Effector CD4-positive, alpha-beta T cell (primary cell): ENCODE measurements at regions not wholly inside any gene's neighbourhood (a gene's known extent, or its start where the extent isn't known, plus 50 kb on each side); places are given as distances from the start of the nearest gene placed in this dataset.

Experiments
- DNase-seq: peaks from one replicate; pipeline ENCODE4 v3.0.0-alpha.2; 2020

DNA sequence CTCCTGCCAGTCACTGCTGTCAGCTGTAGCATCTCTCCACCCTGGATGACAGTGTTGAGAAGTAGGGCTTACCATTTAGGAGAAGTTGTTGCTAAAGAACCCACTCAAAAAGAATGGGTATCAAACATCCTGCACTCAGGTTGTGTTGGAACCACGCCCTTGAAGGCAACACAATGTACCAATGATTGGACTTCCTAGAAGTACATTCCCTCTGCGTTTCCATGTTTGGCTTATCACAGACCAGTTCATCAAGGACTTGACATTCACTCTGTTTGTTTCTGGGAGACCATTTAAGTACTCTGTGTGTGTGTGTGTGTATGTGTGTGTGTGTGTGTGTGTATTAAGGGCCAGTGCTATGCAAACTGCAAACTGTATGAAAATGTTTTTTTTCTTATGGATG is 200.6 kb upstream of the GATB start:
- no peak for DNase-seq

DNA sequence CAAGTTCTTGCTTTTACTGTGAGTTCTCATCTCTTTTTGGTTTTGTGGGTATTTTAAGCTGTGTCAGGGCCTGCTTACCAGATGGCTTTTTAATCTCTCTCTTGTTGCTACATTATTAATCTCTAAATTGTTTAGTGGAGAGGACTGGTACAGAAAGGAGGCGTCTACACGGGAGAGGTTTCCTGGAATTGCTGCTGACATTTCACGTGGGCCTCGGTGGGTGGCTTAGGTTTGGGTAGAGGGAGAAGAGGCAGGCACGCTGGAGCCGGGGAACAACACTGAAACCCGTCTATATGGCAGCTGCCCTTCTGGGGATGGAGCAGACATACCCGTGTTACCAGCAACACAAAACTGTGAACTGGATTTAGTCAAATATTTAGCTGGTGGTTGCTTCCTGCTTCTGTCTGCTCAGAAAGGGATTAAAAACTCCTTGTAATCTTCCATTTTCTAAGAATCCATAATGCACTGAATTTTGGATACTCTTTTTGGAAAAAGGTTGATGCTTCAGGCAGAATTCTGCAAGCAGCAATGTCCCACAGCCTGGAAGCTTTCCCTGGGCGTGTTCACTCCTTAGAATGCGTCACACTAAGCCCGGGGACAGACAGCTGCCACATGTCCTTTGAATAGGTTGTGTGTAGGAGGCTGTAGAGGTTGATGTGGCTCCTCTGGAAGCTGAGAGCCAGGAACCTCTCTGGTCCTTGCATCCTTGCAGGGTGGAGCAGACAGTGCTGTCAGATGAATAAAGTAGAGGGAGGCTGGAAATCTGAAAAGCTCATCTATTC is 199.8 kb upstream of the GATB start:
- DNase-seq, result no peak

DNA sequence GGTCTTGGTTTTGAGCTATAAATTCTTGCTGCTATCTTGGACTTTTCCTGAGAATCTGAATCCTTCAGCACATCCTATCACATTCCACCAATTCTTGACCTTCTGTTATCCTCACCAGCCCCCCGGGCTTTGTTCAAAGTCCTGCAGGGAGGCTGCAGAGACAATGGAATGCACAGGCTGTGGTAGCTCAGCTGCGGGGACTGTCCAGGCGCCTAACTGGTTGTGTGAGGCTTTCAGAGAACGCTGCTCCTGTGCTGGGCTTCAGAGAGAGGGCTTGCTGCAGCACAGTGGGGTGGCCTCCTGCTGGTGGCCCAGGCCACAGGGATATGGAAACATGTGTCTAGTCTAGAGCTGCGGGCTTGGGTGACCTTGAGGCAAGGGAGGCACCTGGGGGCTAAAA is 196.3 kb upstream of the GATB start:
- DNase-seq, result no peak

DNA sequence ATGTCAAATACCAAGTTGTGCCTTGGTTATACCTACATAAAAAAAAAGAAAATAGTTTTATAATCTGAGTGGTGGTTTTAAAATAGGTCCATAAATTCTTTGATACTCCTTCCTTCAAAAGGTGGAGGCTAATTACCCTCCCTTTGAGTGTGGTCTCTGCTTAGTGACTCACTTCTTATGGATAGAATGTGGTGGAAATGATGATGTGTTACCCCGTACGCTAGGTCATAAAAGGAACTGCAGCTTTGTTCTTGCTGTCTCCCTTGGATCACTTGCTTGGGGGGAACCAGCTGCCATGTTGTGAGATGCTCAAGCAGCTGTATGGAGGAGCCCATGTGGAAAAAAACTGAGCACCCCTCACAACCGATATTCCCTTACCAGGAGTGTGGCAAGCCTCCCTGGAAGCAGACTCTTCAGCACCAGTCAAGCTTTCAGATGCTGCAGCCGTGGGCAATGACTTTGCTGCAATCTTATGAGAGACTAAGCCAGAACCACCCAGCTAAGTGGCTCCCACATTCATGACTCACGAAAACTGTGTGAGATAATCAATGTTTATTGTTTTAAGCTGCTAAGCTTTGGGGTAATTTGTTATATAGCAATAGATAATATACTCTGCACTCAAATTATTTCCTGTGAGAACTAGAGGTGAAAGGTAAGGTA is 195.0 kb upstream of the GATB start:
- DNase-seq, result no peak

DNA sequence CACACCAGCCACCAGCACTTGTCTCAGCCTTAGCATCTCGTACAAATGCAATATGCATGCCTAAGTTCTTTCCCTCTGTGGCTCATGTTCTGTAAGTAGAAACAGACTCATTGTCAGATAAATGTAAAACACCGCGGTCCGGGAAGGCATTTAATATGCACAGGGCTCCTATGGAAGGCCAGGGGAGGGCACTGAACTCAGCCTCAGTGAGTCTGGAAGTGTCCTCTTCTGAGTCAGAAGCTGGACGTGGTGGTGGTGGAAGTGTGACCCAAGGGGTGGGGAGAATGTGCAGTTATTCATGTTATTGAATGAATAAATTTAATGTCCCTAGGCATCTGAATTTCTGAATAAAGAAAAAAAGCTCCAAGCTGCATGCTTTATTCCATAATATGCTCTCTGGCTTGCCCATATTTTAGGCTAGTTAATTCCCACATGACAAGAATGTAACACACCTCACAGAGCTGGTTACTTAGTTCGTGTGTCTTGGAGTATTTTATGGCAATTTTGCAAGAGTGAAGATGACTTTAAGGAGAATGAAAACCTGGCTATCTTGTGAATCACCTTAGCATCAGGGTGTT is 193.1 kb upstream of the GATB start:
- no peak for DNase-seq

DNA sequence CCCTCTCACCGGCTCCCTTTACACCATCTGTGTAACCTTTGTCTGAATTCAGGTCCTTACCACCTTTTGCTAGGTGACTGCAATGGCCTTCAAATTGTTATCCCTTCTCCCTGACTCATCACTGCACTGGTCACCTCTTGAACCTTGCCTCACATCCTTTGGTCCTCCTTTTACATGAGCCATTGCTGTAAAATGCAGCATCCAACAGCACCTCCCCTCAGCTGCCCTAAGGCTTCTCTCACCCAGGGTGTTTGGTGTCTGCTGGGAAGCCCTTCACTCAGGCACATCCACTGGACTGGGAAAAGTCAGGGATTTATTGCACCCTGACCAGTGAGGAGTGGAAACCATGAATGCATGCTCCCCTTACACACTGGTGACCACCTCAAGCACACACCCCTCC is 192.5 kb upstream of the GATB start:
- no peak for DNase-seq

DNA sequence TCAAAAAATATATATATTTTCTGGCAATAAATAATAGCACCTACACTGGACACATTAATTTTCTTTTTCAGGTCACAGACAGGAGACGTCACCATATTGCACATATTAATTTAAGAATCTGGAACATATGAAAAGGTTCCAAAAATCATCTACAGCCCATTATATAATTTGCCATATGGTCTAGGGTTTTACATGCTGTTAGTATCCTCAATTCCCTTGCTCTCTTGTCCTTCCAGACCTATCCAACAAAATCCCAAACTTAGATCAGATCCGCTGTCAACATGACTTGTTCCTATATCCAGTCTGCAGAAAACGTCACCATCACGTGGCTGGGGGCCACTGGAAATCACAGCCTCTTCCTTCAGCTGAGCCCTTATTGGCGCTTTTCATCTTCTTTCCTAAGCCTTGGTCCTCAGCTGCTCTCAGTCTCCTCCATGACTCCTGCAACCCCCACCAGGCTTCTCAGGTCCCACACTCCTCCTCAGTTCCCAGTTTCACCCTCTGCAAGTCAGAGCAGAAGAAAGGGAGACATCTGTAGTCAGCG is 192.0 kb upstream of the GATB start:
- DNase-seq, result no peak

DNA sequence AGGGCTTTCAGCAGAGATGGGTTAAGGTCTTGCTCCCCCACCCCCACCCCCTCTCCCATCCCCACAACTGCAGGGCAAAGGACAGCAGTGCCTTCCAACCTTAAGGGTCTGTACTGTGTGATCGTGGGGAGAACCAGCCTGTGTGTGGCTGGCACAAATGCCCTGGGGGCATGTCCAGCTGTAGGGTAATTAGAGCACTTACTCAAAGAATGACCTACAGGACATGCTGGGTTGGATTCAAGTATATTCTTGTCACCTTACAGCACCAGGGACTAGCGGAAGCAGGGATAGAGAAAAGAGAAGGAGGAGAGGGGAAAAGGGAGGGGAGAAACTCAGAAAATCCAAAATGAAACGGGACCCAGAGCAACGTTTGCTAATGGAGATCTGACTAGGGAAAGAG is 191.3 kb upstream of the GATB start:
- DNase-seq, result no peak

DNA sequence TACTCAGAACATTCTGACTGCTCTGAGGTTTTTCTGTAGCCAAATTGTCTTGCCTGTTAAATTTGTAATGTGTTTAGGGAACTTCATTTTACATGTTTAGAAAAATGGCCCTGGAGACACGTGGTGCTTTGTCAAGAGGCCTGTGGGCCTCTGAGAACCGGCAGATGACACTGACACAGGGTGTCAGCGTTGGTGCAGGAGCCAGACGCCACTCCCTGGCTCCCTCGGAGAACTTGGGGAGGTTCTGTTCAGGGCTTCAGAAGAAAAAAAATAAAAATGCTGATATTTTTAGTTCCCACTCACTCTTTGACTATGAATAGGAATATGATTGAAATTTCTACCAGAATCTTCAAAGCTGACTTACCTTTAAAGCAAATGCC is 190.9 kb upstream of the GATB start:
- no peak for DNase-seq

DNA sequence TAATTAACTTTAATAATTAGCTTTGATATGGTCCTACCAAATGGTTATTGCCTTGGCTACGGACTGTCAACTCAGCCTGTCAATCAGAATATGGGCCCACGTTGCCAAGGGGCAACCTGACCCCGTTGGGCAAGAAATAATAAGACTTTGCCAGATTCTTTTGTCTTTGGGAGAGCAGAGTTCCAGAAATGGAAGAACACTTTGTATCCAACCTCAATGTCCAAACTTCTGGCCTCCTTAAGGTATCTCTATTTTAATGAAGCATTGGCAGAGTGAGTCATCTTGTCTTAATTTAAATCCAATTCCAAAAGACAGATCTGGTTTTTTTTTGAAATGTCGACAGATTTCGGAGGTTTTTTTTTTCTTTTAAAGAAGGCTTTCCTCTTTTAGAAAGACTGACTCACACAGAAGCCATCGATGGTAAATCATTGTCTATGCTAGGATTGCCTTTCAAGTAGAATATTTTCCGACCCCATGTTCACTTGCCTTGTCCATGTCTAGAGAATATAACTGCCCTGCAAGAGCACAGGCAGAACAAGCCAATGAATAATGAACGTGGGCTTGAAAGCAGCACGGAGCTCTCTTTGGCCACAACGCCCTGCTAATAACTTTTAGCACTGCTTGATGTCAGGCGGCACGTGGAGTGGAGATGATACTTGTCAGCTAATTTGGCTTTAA is 190.3 kb upstream of the GATB start:
- DNase-seq, result no peak

DNA sequence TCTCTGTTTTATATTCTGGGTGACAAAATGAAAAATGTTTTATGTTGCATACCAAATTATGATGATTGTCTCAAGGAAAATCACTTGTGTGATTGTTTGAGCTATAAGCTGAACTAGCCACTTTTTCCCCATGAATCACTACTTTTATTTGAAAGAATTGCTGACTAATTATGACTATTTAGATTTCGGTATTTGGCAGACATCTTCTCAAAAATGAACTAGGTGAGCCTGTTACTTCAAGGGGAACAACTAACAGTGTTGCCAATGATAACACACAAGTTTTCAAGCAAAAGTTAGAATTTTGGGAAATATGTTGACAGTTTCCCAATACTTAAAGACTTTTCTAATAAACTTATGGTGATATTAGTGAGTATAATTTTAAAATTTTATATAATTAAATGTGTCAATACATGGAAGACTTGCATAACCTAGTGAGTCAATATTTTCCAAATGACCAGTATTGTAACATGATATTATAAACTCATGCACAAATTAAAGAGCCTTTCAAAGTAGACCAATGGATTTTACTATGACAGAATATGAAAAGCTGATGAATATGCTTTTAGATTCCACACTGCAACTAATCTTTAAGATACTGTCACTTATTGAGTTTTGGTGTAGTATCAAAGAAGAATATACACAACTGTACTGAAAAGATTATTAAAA is 187.7 kb upstream of the GATB start:
- DNase-seq, result no peak

DNA sequence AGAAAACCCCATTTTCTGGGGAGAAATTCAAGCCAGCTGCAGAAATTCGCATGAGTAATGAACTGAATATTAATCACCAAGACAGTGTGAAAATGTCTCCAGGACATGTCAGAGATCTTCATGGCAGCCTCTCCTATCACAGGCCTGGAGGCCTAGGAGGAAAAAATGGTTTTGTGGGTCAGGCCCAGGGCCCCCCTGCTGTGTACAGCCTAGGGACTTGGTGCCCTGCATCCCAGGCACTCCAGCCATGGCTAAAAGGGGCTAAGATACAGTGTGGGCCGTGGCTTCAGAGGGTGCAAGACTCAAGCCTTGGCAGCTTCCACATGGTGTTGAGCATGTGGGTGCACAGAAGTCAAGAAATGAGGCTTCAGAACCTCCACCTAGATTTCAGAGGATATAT is 185.9 kb upstream of the GATB start:
- no peak for DNase-seq

DNA sequence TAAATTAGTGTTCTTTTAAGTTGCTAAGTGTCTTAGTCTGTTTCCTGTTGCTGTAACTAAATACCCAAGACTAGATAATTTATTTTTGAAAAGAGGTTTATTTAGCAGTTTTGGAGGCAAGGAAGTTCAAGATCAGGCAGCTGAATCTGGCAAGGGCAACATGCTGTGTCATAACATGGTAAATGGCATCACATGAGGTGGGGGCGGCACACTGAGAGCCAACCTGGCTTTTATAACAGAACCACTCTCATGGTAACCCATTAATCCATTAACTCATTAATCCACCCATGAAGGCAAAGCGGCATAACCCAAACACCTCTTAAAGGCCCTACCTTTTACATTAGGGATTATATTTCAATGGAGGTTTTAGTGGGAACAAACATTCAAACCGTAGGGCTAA is 182.2 kb upstream of the GATB start:
- no peak for DNase-seq

DNA sequence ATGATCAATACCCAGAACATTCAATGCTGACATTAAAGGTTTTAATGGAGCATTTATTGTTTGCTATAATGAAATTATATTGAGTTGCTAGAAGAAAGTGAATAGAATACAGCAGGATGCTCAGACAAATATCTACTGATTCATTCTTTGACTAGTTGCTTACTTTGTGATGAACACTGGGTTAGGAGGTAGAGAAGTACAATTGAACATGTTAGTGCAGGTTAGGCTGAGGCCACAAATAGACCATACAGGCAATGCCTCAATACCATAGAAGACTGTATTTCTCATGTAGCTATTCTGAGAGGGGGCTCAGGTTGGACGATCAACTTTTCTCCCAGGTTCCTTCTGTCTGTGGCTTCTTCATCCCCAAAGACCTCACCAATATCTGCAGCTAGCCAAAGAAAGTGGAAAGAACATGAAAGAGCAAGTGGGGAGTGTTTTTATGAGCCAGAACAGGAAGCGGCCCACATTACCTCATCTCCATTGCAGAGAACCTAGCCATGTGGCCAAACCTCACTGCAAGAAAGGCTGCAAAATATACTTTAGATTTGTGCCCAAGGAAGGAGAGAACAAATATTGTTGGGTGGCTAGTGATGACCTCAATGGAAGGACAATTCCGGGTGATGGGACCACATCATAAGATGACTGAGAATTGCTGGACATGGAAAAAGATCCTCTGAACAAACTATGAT is 180.3 kb upstream of the GATB start:
- no peak for DNase-seq

DNA sequence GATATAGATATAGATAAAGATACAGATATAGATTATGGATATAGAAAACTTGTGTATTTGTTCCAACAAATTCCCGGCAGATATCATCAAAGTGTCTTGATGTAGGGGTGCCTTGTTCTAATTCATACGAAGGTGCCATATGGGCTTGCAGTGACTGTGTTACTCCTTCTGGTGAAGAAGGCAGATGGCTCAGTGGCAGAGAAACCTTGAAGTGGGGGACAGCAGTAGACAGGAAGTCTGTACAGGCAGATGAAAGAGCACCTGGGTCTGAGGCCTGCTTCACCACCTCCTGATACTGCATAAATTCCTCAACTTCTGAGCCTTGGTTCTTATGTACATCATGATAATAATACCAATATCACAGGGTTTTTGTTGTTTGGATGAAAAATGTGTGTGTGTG is 179.5 kb upstream of the GATB start:
- DNase-seq, result no peak

DNA sequence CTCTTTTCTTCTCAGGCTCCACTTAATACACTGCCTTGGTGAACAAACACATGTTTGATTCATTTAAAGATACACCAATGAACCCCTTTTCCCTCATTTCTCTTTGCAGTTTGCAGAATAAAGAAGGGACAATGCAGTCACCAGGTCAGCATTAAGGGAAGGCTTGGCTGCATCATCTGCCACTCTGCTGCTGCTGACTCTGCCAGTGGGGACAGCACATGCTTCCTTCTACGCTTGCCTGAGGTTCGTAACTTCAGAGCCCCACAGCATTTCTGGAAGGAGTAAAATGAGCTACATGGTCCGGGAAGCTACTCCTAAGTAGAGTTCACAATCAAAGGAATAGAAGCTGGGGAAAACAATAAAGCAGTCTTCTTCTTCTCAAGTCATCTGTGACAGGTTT is 178.9 kb upstream of the GATB start:
- DNase-seq, result no peak

DNA sequence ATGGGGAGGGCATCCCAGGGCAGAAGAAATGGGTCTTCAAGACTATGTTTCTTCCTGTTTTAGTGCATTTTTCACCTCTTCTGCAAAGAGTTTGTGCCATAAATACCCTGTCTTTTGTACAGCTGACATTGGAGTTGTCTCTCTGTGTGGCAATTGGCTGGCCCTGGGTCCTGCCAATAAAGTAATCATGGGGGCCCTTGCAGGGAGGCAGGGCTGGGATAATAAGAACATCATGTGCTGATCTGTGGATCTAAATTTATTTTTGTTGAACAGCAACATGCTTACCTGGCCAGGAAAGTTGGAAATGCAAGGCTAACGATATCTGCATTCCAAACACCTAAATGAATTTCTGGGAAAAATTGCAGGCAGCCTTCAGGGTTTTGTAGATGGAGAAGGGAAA is 174.6 kb upstream of the GATB start:
- DNase-seq, result no peak

DNA sequence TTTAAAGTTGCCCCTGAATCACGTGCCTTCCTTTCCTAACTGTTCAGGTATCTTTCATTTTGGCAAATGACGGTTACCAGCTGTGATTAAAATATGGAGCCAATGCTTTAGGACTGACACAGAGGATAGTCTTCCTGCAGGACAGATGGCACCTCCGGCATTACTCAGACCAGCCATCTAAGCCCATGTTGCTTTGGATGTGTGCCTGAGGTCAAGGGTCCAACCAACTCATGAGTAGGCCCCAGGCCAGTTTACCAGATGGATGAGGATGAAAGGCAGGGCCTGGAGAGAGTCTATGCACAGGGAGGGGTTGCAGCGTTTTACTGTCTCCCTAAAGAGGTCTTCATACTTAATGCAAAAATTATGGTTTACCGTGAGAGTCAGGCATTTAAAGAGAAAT is 174.0 kb upstream of the GATB start:
- DNase-seq, result no peak

DNA sequence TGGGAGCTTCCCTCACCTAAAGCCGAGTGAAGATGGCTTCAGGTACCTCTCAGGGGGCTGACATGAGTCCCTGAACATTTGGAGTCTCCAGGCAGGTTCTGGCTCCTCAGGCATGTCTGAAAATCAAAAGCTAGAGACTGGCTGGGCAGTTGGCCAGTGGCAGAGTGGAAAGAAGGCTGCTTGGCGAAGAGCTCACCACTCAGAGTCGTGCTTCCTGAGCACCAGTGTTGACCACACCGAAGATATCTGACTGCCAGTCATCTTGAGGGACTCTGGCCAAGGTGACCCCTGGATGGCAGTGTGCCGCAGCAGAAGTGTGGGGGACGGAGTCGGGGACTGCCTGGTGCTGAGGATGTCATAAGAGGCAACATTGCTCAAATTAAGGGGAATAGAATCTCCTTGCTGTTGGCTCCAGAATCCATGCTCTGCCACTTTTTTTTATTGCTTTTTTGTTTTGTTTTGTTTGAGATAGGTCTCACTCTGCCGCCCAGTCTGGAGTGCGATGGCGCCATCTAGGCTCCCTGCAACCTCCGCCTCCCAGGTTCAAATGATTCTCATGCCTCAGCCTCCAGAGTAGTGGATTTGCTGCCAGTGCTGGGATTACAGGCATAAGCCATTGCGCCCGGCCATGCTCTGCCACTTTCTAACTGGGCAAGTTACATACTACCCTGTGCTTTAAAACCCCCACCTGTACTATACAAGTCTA is 172.5 kb upstream of the GATB start:
- DNase-seq, result no peak

DNA sequence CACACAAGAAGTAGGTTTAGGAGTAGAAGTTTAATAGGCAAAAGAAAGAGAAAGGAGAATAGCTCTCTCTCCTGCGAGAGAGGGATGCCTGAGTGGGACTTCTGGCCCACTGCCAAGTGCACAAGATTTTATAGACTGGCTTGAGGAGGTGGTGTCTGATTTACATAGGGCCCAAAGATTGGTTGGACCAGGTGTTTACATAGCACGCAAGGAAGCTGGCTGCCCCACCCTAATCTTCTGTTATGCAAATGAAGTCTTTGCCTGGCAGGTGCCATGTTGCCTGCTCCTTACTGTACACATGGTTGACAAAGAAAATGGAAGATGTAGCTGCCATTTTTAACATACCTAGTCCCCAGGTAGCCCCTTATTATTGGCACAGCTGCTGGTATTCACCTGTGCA is 170.8 kb upstream of the GATB start:
- DNase-seq, result no peak

DNA sequence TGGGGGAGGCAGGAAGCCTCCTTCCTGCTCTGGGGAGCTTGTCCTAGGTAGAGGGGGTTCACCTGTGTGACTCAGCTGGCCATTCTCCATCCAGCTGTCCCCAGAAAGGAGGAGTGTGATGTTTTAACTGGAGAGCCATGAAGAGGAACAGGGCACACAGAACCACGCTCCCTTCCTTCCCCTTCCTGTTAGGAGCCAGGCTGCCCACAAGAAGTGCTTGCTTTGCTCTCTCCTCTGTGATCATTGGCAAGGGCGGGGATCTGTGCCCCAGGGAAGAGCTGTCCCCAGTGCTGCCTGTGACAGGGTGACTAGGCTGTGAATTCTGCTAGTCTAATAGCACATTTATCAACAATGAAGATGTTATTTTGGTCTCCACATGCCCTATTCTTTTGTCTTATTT is 169.6 kb upstream of the GATB start:
- no peak for DNase-seq

DNA sequence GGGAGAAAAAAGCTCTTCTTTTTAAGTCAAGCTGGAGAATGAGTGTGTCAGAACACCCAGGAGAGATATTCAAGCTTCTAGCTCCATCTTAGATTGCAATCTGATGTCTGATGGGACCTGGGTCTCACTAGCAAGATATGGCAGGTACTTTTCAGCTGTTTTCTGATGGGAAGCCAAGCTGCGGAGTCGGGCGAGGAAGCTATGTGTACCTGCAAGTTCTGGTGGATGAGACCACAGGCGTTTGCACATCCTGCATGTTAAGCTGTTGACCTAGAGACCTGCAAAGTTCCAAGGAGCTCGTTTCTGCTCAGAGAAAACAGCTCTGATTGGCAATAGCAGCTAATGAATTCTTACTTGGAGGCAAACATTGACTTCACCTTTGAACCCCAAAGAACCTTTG is 167.3 kb upstream of the GATB start:
- no peak for DNase-seq
